ENCODE measurements at regions not wholly inside any gene's neighbourhood (a gene's known extent, or its start where the extent isn't known, plus 50 kb on each side); places are given as distances from the start of the nearest gene placed in this dataset.

DNA sequence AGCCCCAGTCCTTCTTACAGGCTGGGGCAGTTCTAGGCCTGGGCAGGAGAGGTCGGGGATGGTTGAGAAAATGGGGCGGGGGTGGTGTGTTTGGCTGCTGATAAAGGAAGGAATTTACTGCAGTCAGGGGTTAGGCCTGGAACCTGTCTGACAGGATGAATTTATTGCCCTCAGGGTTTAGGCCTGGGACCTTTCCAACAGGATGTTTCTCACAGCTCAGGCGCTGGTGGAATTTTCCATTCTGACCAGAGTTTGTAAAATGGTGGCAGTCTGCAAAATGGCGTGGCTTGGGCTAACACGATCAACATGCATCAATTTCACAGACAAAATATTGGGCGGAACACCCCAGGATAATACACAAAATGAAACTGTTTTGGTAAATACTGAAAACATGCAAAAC lies 83.5 kb upstream of the SPIN4 start:
- ATAC-seq = no peak
- TF ChIP-seq BACH2 (CRISPR knock-in tag; IDR thresholded peaks at IDR 0.05; ENCODE audit: borderline replicate concordance) = no peak
- TF ChIP-seq ZNF565 (CRISPR knock-in tag; conservative IDR thresholded peaks at IDR 0.05; ENCODE audit: low read depth) = no peak
- no peak for TF ChIP-seq ESRRG (CRISPR knock-in tag; IDR thresholded peaks at IDR 0.05)
- TF ChIP-seq ZNF8 (CRISPR knock-in tag; IDR thresholded peaks at IDR 0.05) = no peak
- TF ChIP-seq ISL1 (CRISPR knock-in tag; IDR thresholded peaks at IDR 0.05) = no peak
- TF ChIP-seq GLIS3 (CRISPR knock-in tag; IDR thresholded peaks at IDR 0.05) = no peak
- no peak for TF ChIP-seq ARNTL (CRISPR knock-in tag; IDR thresholded peaks at IDR 0.05; ENCODE audit: borderline replicate concordance, low read depth)
- TF ChIP-seq PPARA (CRISPR knock-in tag; IDR thresholded peaks at IDR 0.05; ENCODE audit: borderline replicate concordance) = no peak
- TF ChIP-seq ZC3H10 (CRISPR knock-in tag; IDR thresholded peaks at IDR 0.05) = no peak
- no peak for TF ChIP-seq CSRNP3 (CRISPR knock-in tag; IDR thresholded peaks at IDR 0.05)
- no peak for TF ChIP-seq TOX (CRISPR knock-in tag; IDR thresholded peaks at IDR 0.05; ENCODE audit: borderline replicate concordance)
- TF ChIP-seq, protein P1, sequence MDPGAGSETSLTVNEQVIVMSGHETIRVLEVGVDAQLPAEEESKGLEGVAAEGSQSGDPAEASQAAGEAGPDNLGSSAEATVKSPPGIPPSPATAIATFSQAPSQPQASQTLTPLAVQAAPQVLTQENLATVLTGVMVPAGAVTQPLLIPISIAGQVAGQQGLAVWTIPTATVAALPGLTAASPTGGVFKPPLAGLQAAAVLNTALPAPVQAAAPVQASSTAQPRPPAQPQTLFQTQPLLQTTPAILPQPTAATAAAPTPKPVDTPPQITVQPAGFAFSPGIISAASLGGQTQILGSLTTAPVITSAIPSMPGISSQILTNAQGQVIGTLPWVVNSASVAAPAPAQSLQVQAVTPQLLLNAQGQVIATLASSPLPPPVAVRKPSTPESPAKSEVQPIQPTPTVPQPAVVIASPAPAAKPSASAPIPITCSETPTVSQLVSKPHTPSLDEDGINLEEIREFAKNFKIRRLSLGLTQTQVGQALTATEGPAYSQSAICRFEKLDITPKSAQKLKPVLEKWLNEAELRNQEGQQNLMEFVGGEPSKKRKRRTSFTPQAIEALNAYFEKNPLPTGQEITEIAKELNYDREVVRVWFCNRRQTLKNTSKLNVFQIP (CRISPR knock-in tag; IDR thresholded peaks at IDR 0.05; ENCODE audit: borderline replicate concordance, low read depth) = no peak
- TF ChIP-seq TSHZ2 (CRISPR knock-in tag; IDR thresholded peaks at IDR 0.05) = no peak
- TF ChIP-seq CSDC2 (CRISPR knock-in tag; IDR thresholded peaks at IDR 0.05) = no peak
- TF ChIP-seq ZFP3 (CRISPR knock-in tag; IDR thresholded peaks at IDR 0.05) = no peak

GRCh38 chrX:63434206-63434605 lies 83.1 kb upstream of the SPIN4 start:
- ATAC-seq = no peak
- TF ChIP-seq RARB (CRISPR knock-in tag; IDR thresholded peaks at IDR 0.05) = no peak
- no peak for TF ChIP-seq CSDC2 (CRISPR knock-in tag; IDR thresholded peaks at IDR 0.05)
- no peak for TF ChIP-seq TOX (CRISPR knock-in tag; IDR thresholded peaks at IDR 0.05; ENCODE audit: borderline replicate concordance)
- no peak for TF ChIP-seq ISL1 (CRISPR knock-in tag; IDR thresholded peaks at IDR 0.05)
- TF ChIP-seq ZNF70 (CRISPR knock-in tag; IDR thresholded peaks at IDR 0.05) = no peak
- TF ChIP-seq ESRRG (CRISPR knock-in tag; IDR thresholded peaks at IDR 0.05) = no peak
- no peak for TF ChIP-seq PPARA (CRISPR knock-in tag; IDR thresholded peaks at IDR 0.05; ENCODE audit: borderline replicate concordance)

DNA sequence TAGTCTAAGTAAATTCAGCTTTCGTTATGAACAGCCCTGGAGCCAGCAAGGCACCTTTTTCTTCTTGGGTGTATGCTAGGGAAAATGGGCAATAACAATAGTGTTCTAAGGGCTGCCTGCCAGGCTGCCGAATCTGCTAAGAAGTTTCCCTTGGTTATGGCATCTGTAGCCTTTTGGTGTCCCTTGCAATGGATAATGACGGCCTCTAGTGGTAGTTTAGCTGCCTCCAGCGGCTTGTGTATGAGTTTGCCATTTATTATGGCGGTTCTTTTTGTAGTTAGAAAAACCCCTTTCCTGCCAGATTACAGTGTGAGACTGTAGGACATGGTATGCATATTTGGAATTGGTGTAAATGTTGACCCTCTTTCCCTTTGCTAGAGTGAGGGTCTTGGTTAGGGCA lies 78.9 kb upstream of the SPIN4 start:
- no peak for TF ChIP-seq CSDC2 (CRISPR knock-in tag; IDR thresholded peaks at IDR 0.05)
- no peak for TF ChIP-seq ZNF8 (CRISPR knock-in tag; IDR thresholded peaks at IDR 0.05)
- no peak for TF ChIP-seq OSR1 (CRISPR knock-in tag; IDR thresholded peaks at IDR 0.05)
- TF ChIP-seq, protein P2, sequence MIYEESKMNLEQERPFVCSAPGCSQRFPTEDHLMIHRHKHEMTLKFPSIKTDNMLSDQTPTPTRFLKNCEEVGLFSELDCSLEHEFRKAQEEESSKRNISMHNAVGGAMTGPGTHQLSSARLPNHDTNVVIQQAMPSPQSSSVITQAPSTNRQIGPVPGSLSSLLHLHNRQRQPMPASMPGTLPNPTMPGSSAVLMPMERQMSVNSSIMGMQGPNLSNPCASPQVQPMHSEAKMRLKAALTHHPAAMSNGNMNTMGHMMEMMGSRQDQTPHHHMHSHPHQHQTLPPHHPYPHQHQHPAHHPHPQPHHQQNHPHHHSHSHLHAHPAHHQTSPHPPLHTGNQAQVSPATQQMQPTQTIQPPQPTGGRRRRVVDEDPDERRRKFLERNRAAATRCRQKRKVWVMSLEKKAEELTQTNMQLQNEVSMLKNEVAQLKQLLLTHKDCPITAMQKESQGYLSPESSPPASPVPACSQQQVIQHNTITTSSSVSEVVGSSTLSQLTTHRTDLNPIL (CRISPR knock-in tag; IDR thresholded peaks at IDR 0.05; ENCODE audit: low read depth) = no peak
- TF ChIP-seq TSHZ2 (CRISPR knock-in tag; IDR thresholded peaks at IDR 0.05) = no peak
- no peak for TF ChIP-seq ESRRG (CRISPR knock-in tag; IDR thresholded peaks at IDR 0.05)
- no peak for TF ChIP-seq ZNF565 (CRISPR knock-in tag; conservative IDR thresholded peaks at IDR 0.05; ENCODE audit: low read depth)
- TF ChIP-seq TOX (CRISPR knock-in tag; IDR thresholded peaks at IDR 0.05; ENCODE audit: borderline replicate concordance) = no peak
- no peak for TF ChIP-seq ISL1 (CRISPR knock-in tag; IDR thresholded peaks at IDR 0.05)
- ATAC-seq = no peak

All from SK-N-SH treated with all-trans-retinoic acid at 6 μM for 48 hours (cell line).